ENCODE measurements at regions not wholly inside any gene's neighbourhood (a gene's known extent, or its start where the extent isn't known, plus 50 kb on each side); places are given as distances from the start of the nearest gene placed in this dataset.

GRCh38 chr2:219962801-219963200 is 335.4 kb downstream of the SLC4A3 start:
- TF ChIP-seq CTCF (IDR thresholded peaks at IDR 0.05) (no peak), ZFX (IDR thresholded peaks at IDR 0.05; ENCODE audit: borderline replicate concordance) (no peak)

Measured in 22Rv1 (cell line).